Nucleus accumbens (tissue), 56 donors: ENCODE measurements at regions not wholly inside any gene's neighbourhood (a gene's known extent, or its start where the extent isn't known, plus 50 kb on each side); places are given as distances from the start of the nearest gene placed in this dataset.

Experiments used
- DNase-seq, 56 donors: peaks; one replicate each; lab custom pipeline; 2025; lab: John Stamatoyannopoulos, UW

DNA sequence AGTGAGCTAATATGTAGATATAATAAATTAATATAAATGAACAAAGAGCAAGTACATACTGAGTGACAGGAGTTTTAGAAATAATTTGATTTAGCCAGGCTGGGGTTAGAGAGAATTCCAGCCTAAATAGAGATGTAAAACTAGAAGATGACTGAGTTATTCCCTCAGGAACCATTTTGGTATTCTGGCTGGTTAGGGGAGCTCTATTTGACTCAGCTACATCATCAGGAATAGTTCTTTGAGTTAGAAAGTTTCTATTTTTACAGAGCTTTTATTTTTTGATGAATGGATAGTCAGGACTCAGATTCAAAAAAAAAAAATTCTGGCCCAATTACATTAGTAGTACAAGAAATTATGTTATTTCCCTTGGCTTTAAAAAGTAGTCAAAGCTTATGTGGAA is 180.4 kb upstream of the MID1 start:
- no peak for DNase-seq

DNA sequence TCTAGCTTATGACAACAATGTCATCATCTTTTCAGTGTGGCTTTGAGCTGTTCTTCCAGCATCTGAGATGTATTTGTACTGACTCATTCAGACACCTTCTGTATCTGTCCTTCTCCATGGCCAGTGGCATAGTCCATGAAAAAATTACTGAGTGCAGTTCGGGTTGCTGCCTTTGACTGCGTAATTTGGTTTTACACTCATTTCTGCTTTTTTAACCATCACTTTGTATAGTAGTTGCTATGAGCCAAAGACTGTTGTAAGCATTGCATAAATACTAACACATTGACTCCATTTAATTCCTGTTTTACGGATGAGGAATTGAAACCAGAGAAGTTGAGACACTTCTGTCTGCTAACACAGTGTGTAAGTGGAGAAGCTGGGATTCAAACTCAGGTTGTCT is 190.7 kb upstream of the MID1 start:
- no peak for DNase-seq

- no peak for DNase-seq
Observed at GRCh38 chrX:10813761-10814160, 193.4 kb upstream of the MID1 start.

DNA sequence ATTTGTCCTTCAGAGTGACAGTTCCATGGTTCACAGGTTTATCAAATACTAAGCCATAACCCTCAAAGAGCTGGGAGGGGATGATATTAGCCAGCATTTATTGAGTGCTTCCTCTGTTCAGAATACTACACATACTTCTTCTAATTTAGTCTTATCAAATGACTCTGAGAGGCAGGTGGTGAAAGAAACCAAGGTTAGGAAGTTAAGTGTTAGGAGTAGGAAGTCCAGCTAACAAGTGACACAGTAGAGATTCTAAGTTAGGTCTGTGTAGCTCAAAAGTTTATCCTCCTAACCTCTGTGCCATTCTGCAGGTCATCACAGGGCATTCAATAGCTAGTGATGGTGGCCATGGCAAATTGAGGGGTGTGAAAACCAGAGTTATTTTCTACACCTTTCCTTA is 198.3 kb upstream of the MID1 start:
- no peak for DNase-seq

DNA sequence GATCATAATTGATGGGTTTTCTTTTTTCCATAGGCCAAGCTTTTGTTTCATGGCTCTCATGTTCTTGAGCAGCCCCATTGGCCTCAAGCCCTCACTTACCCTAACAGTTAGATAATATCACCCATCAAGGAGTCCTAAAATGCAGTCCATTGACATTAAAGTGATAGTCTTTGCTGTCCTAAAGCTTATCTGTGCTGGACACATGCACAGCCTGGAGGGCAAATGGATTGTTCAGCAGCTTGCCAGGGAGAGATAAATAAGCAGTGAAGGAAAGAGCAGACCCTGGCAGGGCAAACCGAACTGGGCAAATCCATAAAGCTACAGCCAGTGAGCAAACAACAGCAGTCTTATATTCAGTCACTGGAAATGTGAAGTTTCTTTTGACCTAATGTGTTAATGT is 199.6 kb upstream of the MID1 start:
- DNase-seq, result no peak

GRCh38 chrX:10821293-10821692 is 200.9 kb upstream of the MID1 start:
- peak in 1 of 56 donors; percentile 21 for DNase-seq

- no peak for DNase-seq
Observed at GRCh38 chrX:10828036-10828435, 207.7 kb upstream of the MID1 start.

GRCh38 chrX:10828640-10829039 is 208.3 kb upstream of the MID1 start:
- DNase-seq, result no peak

GRCh38 chrX:10831716-10832502 is 211.5 kb upstream of the MID1 start:
- DNase-seq, result no peak

- peak in 6 of 56 donors; percentile 0 to 7 (median 0) for DNase-seq
Observed at GRCh38 chrX:10833299-10834169, 213.1 kb upstream of the MID1 start.

DNA sequence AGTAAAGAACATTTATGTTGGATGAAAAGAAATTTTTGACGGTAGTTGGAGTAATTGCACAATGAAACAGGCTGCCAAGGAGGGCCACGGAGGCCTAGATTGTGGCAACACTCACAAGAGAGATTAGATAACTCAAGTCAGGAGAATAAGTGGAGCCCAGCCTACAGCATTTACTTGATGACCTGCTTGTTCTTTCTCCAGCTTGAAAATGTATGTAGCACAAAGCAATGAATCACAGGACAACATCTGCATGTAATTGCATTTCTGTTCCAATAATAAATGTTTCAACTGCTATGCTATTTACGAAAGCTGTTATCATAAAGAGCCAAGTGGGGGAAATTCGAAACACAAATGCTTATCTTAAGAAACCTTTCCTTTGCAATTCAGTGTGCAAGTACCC is 221.2 kb upstream of the MID1 start:
- DNase-seq, result no peak

DNA sequence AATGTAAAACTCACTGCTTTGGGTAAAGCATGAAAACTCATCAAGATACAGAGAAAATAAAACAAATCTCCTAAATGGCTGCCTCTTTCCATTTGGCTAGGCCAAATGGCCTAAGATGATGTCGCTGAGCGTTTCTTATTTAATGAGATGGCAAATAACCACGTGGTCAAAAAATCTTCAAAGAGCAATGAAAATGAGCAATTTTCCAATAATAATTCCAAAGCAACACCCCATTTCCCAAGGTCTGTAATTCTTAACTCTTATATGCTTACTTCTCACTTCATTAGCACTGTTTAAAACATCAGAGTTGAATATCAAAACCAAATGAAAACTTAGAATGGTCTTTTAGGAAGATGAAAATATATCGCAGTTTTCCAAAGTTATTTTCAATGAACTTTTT is 222.3 kb upstream of the MID1 start:
- DNase-seq, result no peak

DNA sequence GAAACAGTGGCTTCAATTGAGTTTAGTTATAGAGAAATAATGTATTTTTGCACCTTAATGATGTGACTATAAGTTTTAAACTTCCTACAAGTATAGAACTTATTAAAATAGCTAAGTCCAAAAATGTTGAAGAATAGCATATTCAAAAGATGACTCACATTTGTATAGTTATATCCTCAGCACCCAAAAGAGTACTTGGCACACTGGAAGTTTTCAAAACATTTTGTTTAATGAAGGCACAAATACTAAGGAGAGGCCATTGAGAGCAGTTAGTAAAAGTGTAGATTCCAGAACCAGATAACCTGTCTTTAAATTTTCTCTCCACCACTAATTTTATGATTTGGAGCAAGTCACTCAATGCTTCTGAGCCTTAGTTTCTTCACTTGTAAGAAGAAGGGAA is 226.9 kb upstream of the MID1 start:
- DNase-seq, result no peak

GRCh38 chrX:10851809-10852208 is 231.4 kb upstream of the MID1 start:
- no peak for DNase-seq

DNA sequence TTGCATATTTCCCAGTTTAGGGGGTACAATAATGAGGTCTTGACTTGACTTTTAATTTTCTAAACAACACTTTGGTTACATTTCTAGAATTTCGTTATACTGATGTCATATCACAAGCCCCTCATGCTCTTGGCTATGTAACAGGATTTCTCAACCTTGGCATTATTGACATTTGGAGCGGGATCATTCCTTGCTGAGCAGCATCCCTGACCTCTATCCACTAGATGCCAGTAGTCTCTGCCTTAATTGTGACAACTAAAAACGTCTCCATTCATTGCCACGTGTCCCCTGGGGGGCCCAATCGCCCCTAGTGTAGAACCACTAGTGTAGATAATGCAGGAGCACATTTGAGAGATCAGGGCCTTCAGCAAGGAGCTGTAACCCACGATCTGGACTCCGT is 234.2 kb upstream of the MID1 start:
- no peak for DNase-seq

DNA sequence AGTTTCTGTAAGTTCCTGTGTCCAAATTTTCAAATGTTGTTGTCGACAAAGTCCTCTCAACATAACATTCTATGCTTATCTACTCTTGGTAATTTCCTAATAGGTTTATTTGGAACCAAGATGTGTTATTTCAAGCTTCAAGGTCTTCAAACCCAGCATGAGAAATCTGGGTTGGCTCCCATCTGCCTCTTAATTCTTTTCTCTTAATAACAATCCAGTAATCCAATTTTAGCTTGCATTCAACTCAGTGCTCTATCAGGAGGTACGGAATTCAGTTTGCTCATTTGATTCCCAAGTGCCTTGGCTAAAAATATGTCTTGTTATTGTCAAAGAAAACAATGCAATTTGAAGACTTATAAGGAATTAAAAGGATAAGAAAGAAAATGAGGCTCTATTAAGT is 235.5 kb upstream of the MID1 start:
- no peak for DNase-seq

GRCh38 chrX:10856797-10857196 is 236.4 kb upstream of the MID1 start:
- no peak for DNase-seq

- no peak for DNase-seq
Observed at GRCh38 chrX:10859353-10859752, 239.0 kb upstream of the MID1 start.

DNA sequence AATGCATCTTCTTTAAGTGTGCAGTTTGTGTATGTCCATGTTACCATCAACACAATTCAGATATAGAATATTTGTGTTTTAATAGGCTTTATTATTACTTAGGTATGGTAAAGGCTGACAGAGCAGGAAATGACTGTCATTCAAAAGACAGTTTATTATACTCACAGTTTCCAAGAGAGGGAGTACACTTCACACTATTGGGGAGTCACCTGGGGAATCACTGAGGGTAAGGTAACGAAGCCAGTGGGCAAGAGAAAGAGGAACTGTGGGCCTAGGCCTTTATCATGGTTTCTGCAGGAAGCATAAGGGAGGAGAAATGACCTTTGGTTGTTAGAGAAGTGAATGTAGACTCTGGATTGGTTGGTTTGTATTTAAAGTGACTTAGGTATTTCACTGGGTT is 235.1 kb upstream of the HCCS start:
- no peak for DNase-seq

DNA sequence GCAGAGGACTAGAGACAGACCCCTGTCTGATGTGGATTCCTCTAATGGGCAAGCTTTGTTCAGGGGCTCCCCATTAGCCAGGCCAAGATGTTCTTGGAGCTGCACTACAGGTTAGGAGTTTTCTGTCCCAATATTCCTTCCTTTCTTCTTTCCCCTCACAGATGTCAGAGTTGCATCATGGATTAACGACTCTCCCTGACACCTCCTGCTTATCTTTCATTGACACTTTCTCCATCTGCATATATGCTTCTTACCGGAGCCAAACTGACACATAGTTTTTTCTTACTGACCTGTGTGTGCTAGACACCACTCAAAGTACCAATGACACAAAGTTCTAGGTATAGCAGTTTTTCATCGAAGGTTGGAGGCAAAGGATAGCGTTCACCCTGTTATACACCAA is 228.6 kb upstream of the HCCS start:
- DNase-seq, result no peak

GRCh38 chrX:10884246-10884645 is 226.9 kb upstream of the HCCS start:
- no peak for DNase-seq

DNA sequence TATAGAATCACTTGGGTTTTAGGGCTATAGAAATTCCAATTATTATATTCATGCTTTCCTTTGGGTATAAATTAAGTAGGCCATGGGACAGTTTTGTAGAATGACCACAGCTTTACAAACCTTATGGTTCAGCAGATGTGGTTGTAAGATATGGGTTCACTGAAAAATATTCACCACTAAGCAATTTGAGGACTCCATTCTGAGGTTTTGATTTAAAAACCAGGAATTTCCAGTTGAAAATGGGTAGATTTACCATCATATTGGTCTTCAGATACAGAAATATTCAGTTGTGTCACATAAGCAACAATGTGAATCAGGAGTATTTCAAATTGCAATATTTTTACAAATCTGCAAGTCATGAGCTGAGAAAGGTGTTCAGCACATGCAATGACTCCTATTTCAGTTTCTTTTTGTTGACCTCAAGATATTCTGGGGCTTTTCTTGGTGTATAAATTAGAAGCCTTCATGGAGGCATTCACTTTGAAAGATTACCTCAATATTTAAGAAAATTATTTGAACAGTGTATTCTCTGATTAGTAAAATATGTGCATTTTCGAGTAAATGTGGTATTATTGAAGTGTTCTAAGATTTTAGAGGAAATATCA is 218.4 kb upstream of the HCCS start:
- no peak for DNase-seq
